Left lung (tissue), 4 donors: ENCODE measurements at regions not wholly inside any gene's neighbourhood (a gene's known extent, or its start where the extent isn't known, plus 50 kb on each side); places are given as distances from the start of the nearest gene placed in this dataset.

Experiments
- ATAC-seq: fragments of 200-7000 bp; cut with Tn5 transposase; one replicate; pipeline ENCODE4 v1.9.1; 2020; ENCODE audit warnings: moderate library complexity
- DNase-seq, 4 donors: peaks; one replicate each; pipeline ENCODE4 v3.0.0-alpha.2; 2013 to 2020
- H3K27ac ChIP-seq, 2 donors: fragments of 200-600 bp; sonication (generic) in 1 of 2; one replicate each; pipeline versions ENCODE4 v1.5.0 to v1.8.0; 2020 to 2021
- H3K27me3 ChIP-seq, 2 donors: fragments of 200-600 bp; sonication (generic) in 1 of 2; one replicate each; pipeline versions ENCODE4 v1.5.0 to v1.8.0; 2020 to 2021
- H3K36me3 ChIP-seq, 2 donors: fragments of 200-600 bp; sonication (generic) in 1 of 2; one replicate each; pipeline versions ENCODE4 v1.5.0 to v1.8.0; 2020 to 2021
- H3K4me1 ChIP-seq, 2 donors: fragments of 200-600 bp; one replicate each; pipeline ENCODE4 v1.8.0; 2021
- H3K4me3 ChIP-seq, 2 donors: fragments of 200-600 bp; sonication (generic) in 1 of 2; one replicate each; pipeline versions ENCODE4 v1.5.0 to v1.8.0; 2020 to 2021; ENCODE audit warnings: mild to moderate bottlenecking in 1 of 2
- H3K9me3 ChIP-seq, 2 donors: fragments of 200-600 bp; sonication (generic) in 1 of 2; one replicate each; pipeline versions ENCODE4 v1.5.0 to v1.8.0; 2020 to 2021
- CTCF ChIP-seq, 2 donors: fragments of 200-600 bp; sonication (generic) in 1 of 2; IDR thresholded peaks; one replicate each; pipeline versions ENCODE4 v1.5.0 to v1.8.0; 2021; ENCODE audit warnings: antibody characterized with exemption in 2 of 2
- intact Hi-C, 2 donors: fragments of 100-400 bp; cut with DNase I; formaldehyde crosslinking; loops; one replicate each; pipeline versions ENCODE4 v1.11.2 to v1.14.2; 2022
- donor health status: DM: no; HTN: yes; CAD: no.
- donor health status: DM: no; HTN: no; CAD: no.

- no peaks in the 10 kb centered on the region for H3K9me3 ChIP-seq
- intact Hi-C loops: no loop called here
- no peak overlapping the region for H3K4me3 ChIP-seq
- H3K27me3 ChIP-seq: no peaks in the 10 kb centered on the region
- H3K4me1 ChIP-seq: no peaks in the 10 kb centered on the region
- ATAC-seq: no peak
- no peaks in the 10 kb centered on the region for H3K36me3 ChIP-seq
- no peak for TF ChIP-seq CTCF (IDR thresholded peaks at IDR 0.05)
- no peak for DNase-seq
- H3K27ac ChIP-seq: no peak overlapping the region
These were observed 262.8 kb downstream of the KCNE4 start for GRCh38 chr2:223314811-223315210.

- ATAC-seq: no peak
- Histone ChIP-seq H3K4me3 (no peak overlapping the region), H3K36me3 (no peaks in the 10 kb centered on the region), H3K27me3 (no peaks in the 10 kb centered on the region), H3K4me1 (no peaks in the 10 kb centered on the region), H3K9me3 (no peaks in the 10 kb centered on the region), H3K27ac (no peak overlapping the region)
- intact Hi-C loops: no loop called here
- TF ChIP-seq CTCF (IDR thresholded peaks at IDR 0.05): no peak
- DNase-seq: no peak
These were observed 263.8 kb downstream of the KCNE4 start for GRCh38 chr2:223315813-223316212.

- Histone ChIP-seq H3K27me3 (no peaks in the 10 kb centered on the region), H3K27ac (no peak overlapping the region)
- intact Hi-C loops: no loop called here
These were observed 264.4 kb downstream of the KCNE4 start for GRCh38 chr2:223316342-223316741.

GRCh38 chr2:223319601-223320000 is 267.6 kb downstream of the KCNE4 start:
- H3K9me3 ChIP-seq: peaks cover 0 to 6% of the 10 kb centered on the region in 2 donors
- intact Hi-C loops: no loop called here
- DNase-seq (no peak), ATAC-seq (no peak)
- no peak overlapping the region for H3K27ac ChIP-seq
- H3K4me1 ChIP-seq: no peaks in the 10 kb centered on the region
- H3K36me3 ChIP-seq: no peaks in the 10 kb centered on the region
- H3K27me3 ChIP-seq: no peaks in the 10 kb centered on the region
- no peak overlapping the region for H3K4me3 ChIP-seq
- TF ChIP-seq CTCF (IDR thresholded peaks at IDR 0.05): no peak

More at GRCh38 chr2:223316342-223316741, 264.4 kb downstream of the KCNE4 start:
- Histone ChIP-seq H3K9me3 (peaks cover 0 to under 1% of the 10 kb centered on the region in 2 donors), H3K4me3 (no peak overlapping the region), H3K4me1 (no peaks in the 10 kb centered on the region), H3K36me3 (no peaks in the 10 kb centered on the region)
- TF ChIP-seq CTCF (IDR thresholded peaks at IDR 0.05): no peak
- DNase-seq (no peak), ATAC-seq (peak; percentile 33)

GRCh38 chr2:223324402-223324801 is 272.4 kb downstream of the KCNE4 start:
- Histone ChIP-seq H3K27me3 (no peaks in the 10 kb centered on the region), H3K9me3 (peaks cover 0 to 6% of the 10 kb centered on the region in 2 donors), H3K36me3 (no peaks in the 10 kb centered on the region), H3K4me1 (no peaks in the 10 kb centered on the region), H3K4me3 (no peak overlapping the region), H3K27ac (no peak overlapping the region)
- no peak for ATAC-seq
- intact Hi-C loops: no loop called here
- TF ChIP-seq CTCF (IDR thresholded peaks at IDR 0.05): no peak
- no peak for DNase-seq
